ENCODE measurements at regions not wholly inside any gene's neighbourhood (a gene's known extent, or its start where the extent isn't known, plus 50 kb on each side); places are given as distances from the start of the nearest gene placed in this dataset.
"Not testable (repeated sequence)": the region's sequence is repeated elsewhere in the genome, so short reads cannot be mapped to it uniquely, and the experiment has no call there.

GRCh38 chr18:5021558-5021957, 175.5 kb downstream of the AKAIN1 start:
- no peak for DNase-seq (ENCODE audit: low spot score)

GRCh38 chr18:5015213-5015612, 181.8 kb downstream of the AKAIN1 start:
- no peak for DNase-seq (ENCODE audit: low spot score)

GRCh38 chr18:5004031-5004820, 192.8 kb downstream of the AKAIN1 start:
- not testable (repeated sequence) for DNase-seq (ENCODE audit: low spot score)

- DNase-seq (ENCODE audit: low spot score) = no peak
Observed at GRCh38 chr18:4994710-4995109, 202.3 kb downstream of the AKAIN1 start.

GRCh38 chr18:4987452-4988405, 209.3 kb downstream of the AKAIN1 start:
- DNase-seq (ENCODE audit: low spot score) = no peak

GRCh38 chr18:4986677-4987076, 210.4 kb downstream of the AKAIN1 start:
- no peak for DNase-seq (ENCODE audit: low spot score)

GRCh38 chr18:4986066-4986465, 211.0 kb downstream of the AKAIN1 start:
- no peak for DNase-seq (ENCODE audit: low spot score)

GRCh38 chr18:4961121-4961909, 235.7 kb downstream of the AKAIN1 start:
- DNase-seq (ENCODE audit: low spot score) = no peak

GRCh38 chr18:4960578-4960977, 236.5 kb downstream of the AKAIN1 start:
- no peak for DNase-seq (ENCODE audit: low spot score)

GRCh38 chr18:4931209-4931608, 265.8 kb downstream of the AKAIN1 start:
- DNase-seq (ENCODE audit: low spot score) = no peak

- no peak for DNase-seq (ENCODE audit: low spot score)
Observed at GRCh38 chr18:4921548-4921947, 275.5 kb downstream of the AKAIN1 start.

- DNase-seq (ENCODE audit: low spot score) = not testable (repeated sequence)
Observed at GRCh38 chr18:4917509-4917908, 279.5 kb downstream of the AKAIN1 start.

GRCh38 chr18:4908328-4908727, 288.7 kb downstream of the AKAIN1 start:
- no peak for DNase-seq (ENCODE audit: low spot score)

- no peak for DNase-seq (ENCODE audit: low spot score)
Observed at GRCh38 chr18:4906856-4907255, 290.2 kb downstream of the AKAIN1 start.

- no peak for DNase-seq (ENCODE audit: low spot score)
Observed at GRCh38 chr18:4888251-4889040, 308.6 kb downstream of the AKAIN1 start.

GRCh38 chr18:4878480-4878879, 318.6 kb downstream of the AKAIN1 start:
- DNase-seq (ENCODE audit: low spot score) = peak; percentile 4

GRCh38 chr18:4871197-4871596, 325.9 kb downstream of the AKAIN1 start:
- no peak for DNase-seq (ENCODE audit: low spot score)

GRCh38 chr18:4870177-4870773, 326.8 kb downstream of the AKAIN1 start:
- no peak for DNase-seq (ENCODE audit: low spot score)

- no peak for DNase-seq (ENCODE audit: low spot score)
Observed at GRCh38 chr18:4869155-4869554, 327.9 kb downstream of the AKAIN1 start.

- no peak for DNase-seq (ENCODE audit: low spot score)
Observed at GRCh38 chr18:4858379-4859127, 338.5 kb downstream of the AKAIN1 start.
